Breast epithelium (tissue), 3 donors: ENCODE measurements at regions not wholly inside any gene's neighbourhood (a gene's known extent, or its start where the extent isn't known, plus 50 kb on each side); places are given as distances from the start of the nearest gene placed in this dataset.

Experiments used
- POLR2A ChIP-seq: fragments of 450-650 bp; IDR thresholded peaks from one replicate; pipeline ENCODE4 v1.6.1; 2016; ENCODE audit warnings: antibody characterized with exemption, mild to moderate bottlenecking, moderate library complexity
- POLR2AphosphoS5 ChIP-seq, 3 donors: sonication (generic); formaldehyde crosslinking; IDR thresholded peaks; one replicate each; pipeline ENCODE4 v1.6.1; 2017; ENCODE audit warnings: antibody characterized with exemption in 3 of 3
- TF ChIP-seq, protein P1 (sequence below), 3 donors: fragments of 450-650 bp; IDR thresholded peaks; one replicate each; pipeline ENCODE4 v1.5.1; 2016 to 2017; ENCODE audit warnings: antibody characterized with exemption in 3 of 3, mild to moderate bottlenecking in 3 of 3, moderate library complexity in 3 of 3

GRCh38 chr3:107132674-107133073 lies 244.6 kb upstream of the CCDC54 start:
- TF ChIP-seq, protein P1, sequence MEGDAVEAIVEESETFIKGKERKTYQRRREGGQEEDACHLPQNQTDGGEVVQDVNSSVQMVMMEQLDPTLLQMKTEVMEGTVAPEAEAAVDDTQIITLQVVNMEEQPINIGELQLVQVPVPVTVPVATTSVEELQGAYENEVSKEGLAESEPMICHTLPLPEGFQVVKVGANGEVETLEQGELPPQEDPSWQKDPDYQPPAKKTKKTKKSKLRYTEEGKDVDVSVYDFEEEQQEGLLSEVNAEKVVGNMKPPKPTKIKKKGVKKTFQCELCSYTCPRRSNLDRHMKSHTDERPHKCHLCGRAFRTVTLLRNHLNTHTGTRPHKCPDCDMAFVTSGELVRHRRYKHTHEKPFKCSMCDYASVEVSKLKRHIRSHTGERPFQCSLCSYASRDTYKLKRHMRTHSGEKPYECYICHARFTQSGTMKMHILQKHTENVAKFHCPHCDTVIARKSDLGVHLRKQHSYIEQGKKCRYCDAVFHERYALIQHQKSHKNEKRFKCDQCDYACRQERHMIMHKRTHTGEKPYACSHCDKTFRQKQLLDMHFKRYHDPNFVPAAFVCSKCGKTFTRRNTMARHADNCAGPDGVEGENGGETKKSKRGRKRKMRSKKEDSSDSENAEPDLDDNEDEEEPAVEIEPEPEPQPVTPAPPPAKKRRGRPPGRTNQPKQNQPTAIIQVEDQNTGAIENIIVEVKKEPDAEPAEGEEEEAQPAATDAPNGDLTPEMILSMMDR (IDR thresholded peaks at IDR 0.05): no peak
- no peak for TF ChIP-seq POLR2A
- no peak for TF ChIP-seq POLR2AphosphoS5 (IDR thresholded peaks at IDR 0.05)
